Spinal cord (tissue), 9 donors: ENCODE measurements at regions not wholly inside any gene's neighbourhood (a gene's known extent, or its start where the extent isn't known, plus 50 kb on each side); places are given as distances from the start of the nearest gene placed in this dataset.
"Not testable (repeated sequence)": the region's sequence is repeated elsewhere in the genome, so short reads cannot be mapped to it uniquely, and the experiment has no call there.

Experiments used
- DNase-seq, 6 donors: peaks; one replicate each; pipeline versions ENCODE4 v3.0.0 to v3.0.0-alpha.2; 2013 to 2015; ENCODE audit warnings: low spot score in 6 of 6, low read depth in 4 of 6
- H3K27ac ChIP-seq: one replicate; pipeline ENCODE4 v1.5.1; 2013; ENCODE audit warnings: low read depth, low read length, control low read depth
- H3K27me3 ChIP-seq: one replicate; pipeline ENCODE4 v1.6.1; 2013; ENCODE audit warnings: low read length; ENCODE audit not compliant: control insufficient read depth, insufficient read depth
- H3K36me3 ChIP-seq: one replicate; pipeline ENCODE4 v1.6.1; 2013; ENCODE audit warnings: low read length; ENCODE audit not compliant: control insufficient read depth, insufficient read depth
- H3K4me1 ChIP-seq: one replicate; pipeline ENCODE4 v1.6.1; 2013; ENCODE audit warnings: low read length; ENCODE audit not compliant: control insufficient read depth, insufficient read depth
- H3K4me3 ChIP-seq: one replicate; pipeline ENCODE4 v1.5.1; 2013; ENCODE audit warnings: low read depth, low read length, control low read depth
- H3K9me3 ChIP-seq: one replicate; pipeline ENCODE4 v1.6.1; 2013; ENCODE audit warnings: low read length; ENCODE audit not compliant: control insufficient read depth, insufficient read depth
- WGBS: methylation state at CpG from one replicate; pipeline ENCODE4 v1.1.5; 2013; ENCODE audit warnings: missing lambda C conversion rate; ENCODE audit not compliant: insufficient coverage; 5-methylcytosine and 5-hydroxymethylcytosine counted together
- donor health status: healthy.

DNA sequence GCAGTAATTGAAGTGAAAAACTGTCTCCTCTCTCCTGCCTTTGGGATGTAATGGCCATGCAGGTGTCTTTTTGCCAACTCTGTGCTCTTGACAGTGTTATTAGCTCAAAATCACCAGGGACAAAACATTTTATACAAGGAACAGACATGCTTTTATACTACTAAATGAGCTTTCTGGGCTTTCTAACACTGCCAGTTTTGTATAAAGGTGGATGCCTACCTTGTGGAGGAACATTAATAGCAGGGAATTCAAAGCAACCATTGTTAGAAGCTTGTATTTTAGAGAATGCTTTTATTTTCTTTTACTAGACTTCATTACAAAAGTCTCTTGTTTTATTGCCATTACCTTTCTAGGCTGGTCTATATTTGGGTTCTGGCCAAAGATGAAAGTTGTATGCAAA, 54.7 kb upstream of the ARSJ start:
- Histone ChIP-seq H3K9me3 (no peaks in the 10 kb centered on the region), H3K4me1 (no peaks in the 10 kb centered on the region), H3K4me3 (no peak overlapping the region), H3K27me3 (no peaks in the 10 kb centered on the region), H3K36me3 (no peaks in the 10 kb centered on the region), H3K27ac (no peak overlapping the region)
- peak in 1 of 6 donors; percentile 15 for DNase-seq

GRCh38 chr4:114036426-114036825, 57.0 kb upstream of the ARSJ start:
- H3K27me3 ChIP-seq: no peaks in the 10 kb centered on the region
- WGBS: 86% methylated on average over 2 of the region's 4 CpGs
- no peak overlapping the region for H3K27ac ChIP-seq
- H3K4me3 ChIP-seq: no peak overlapping the region
- no peaks in the 10 kb centered on the region for H3K4me1 ChIP-seq
- no peaks in the 10 kb centered on the region for H3K36me3 ChIP-seq
- H3K9me3 ChIP-seq: no peaks in the 10 kb centered on the region
- DNase-seq: peak in 3 of 6 donors; percentile 6 to 87 (median 32)

GRCh38 chr4:114036864-114037263, 57.4 kb upstream of the ARSJ start:
- no peaks in the 10 kb centered on the region for H3K27me3 ChIP-seq
- no peak for DNase-seq
- no peaks in the 10 kb centered on the region for H3K36me3 ChIP-seq
- H3K9me3 ChIP-seq: no peaks in the 10 kb centered on the region
- H3K4me1 ChIP-seq: no peaks in the 10 kb centered on the region
- WGBS: 74% methylated on average over 4 of the region's 5 CpGs
- H3K27ac ChIP-seq: no peak overlapping the region
- H3K4me3 ChIP-seq: no peak overlapping the region

- Histone ChIP-seq H3K27me3 (no peaks in the 10 kb centered on the region), H3K36me3 (no peaks in the 10 kb centered on the region), H3K9me3 (no peaks in the 10 kb centered on the region), H3K4me1 (no peaks in the 10 kb centered on the region), H3K4me3 (no peak overlapping the region), H3K27ac (no peak overlapping the region)
- no CpG with 5 or more reads among the region's 1 CpG for WGBS
- no peak for DNase-seq
These were observed 58.5 kb upstream of the ARSJ start for GRCh38 chr4:114037988-114038387.

DNA sequence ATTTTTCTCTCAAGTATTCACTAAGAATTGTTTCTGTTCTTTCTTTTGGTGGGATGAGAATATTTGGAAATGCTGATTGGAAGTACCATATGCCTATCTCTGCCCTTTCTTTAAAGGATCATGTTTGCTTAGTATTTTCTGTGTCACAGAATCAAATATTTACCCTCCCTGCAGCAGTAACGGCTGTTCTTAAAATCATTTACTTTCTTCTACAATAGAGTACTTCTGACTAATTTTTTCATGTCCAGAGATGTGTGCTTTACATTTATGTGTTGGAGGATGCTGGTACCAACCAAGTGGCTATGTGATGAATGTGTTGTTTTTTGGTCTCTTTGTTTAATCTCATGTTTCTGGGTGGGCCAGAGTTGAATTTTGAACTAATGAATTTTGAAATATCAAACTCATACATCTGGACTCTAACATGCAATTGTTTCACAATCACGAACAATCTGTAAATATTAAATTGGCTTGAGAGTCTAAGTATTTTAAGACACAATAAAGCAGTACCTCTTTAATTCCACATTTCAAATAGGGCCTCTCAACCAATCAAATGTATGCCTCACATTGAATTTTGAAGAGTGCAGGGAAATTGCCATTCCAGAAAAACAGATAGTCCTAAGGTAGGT, 59.4 kb upstream of the ARSJ start:
- H3K36me3 ChIP-seq: no peaks in the 10 kb centered on the region
- no peaks in the 10 kb centered on the region for H3K4me1 ChIP-seq
- no CpG with 5 or more reads among the region's 2 CpGs for WGBS
- H3K9me3 ChIP-seq: no peaks in the 10 kb centered on the region
- no peak overlapping the region for H3K4me3 ChIP-seq
- no peak for DNase-seq
- no peaks in the 10 kb centered on the region for H3K27me3 ChIP-seq
- no peak overlapping the region for H3K27ac ChIP-seq

DNA sequence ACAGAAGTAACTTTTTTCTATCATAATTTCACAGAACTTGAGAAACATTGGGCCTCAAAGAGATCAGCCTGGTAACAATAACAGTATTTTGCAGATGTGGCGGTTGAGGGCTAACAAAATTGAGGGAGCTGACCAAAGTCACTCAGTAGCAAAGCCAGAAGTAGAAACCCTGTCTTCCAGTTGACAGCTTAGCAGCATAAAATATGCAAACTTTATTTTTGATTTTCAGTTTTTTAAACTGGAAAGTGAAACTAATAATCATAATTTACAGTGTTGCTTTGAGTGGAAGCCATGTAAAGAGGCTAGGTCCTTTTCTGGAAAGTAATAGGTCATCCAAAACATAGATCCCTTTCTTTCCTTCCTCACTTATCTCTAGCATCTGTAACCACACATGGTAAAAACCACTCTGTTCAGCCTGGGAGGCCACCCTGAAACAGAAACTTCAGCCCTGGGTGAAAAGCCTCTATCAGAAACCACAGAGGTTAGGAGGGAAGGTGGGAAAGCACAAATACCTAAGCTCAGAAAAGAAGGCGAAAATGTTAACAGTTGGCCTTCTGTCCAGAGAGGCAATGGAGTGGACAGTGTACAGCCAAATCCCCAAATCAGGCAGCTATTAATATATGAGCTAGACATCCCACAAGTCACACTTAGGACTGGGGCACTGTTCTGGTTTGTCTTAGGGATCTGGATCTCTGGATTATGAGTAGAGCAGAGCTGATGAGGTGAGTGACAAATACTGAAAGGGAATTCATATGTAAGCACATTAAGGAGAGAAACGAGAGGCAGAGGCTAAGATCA, 61.1 kb upstream of the ARSJ start:
- no peak overlapping the region for H3K4me3 ChIP-seq
- WGBS: no CpG with 5 or more reads among the region's 3 CpGs
- no peak overlapping the region for H3K27ac ChIP-seq
- H3K27me3 ChIP-seq: no peaks in the 10 kb centered on the region
- no peak for DNase-seq
- H3K4me1 ChIP-seq: no peaks in the 10 kb centered on the region
- no peaks in the 10 kb centered on the region for H3K36me3 ChIP-seq
- no peaks in the 10 kb centered on the region for H3K9me3 ChIP-seq

DNA sequence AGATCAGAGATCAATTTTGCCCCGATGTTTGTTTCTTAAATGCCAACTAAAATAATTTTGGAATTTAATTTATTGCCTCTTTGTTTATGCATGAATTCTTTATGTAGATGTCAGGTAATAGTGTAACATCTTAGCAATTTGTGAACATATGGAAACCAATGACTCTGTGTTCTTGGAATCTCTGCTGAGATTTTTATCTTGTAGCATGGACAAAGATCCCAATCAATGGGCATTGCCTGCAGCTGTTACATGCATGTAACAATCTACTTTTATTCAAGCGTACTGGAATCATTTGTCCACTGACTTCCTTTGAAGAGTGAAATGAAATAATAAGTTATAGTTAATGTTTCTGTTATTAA, 61.6 kb upstream of the ARSJ start:
- DNase-seq: no peak
- H3K27ac ChIP-seq: no peak overlapping the region
- WGBS: 80% methylated on average over 1 of the region's 2 CpGs
- no peaks in the 10 kb centered on the region for H3K27me3 ChIP-seq
- no peak overlapping the region for H3K4me3 ChIP-seq
- no peaks in the 10 kb centered on the region for H3K4me1 ChIP-seq
- H3K9me3 ChIP-seq: no peaks in the 10 kb centered on the region
- no peaks in the 10 kb centered on the region for H3K36me3 ChIP-seq

- Histone ChIP-seq H3K36me3 (no peaks in the 10 kb centered on the region), H3K4me3 (no peak overlapping the region)
- DNase-seq: no peak
These were observed 63.7 kb upstream of the ARSJ start for GRCh38 chr4:114043116-114043515.

DNA sequence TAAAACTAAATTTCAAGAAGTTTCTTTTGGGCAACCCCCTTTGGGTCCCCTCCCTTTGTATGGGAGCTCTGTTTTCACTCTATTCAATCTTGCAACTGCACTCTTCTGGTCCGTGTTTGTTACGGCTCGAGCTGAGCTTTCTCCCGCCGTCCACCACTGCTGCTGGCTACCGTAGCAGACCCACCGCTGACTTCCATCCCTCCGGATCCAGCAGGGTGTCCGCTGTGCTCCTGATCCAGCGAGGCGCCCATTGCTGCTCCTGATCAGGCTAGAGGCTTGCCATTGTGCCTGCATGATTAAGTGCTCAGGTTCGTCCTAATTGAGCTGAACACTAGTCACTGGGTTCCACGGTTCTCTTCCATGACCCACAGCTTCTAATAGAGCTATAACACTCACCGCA, 64.9 kb upstream of the ARSJ start:
- not testable (repeated sequence) for DNase-seq, H3K4me1 ChIP-seq, H3K36me3 ChIP-seq, H3K27me3 ChIP-seq, H3K4me3 ChIP-seq, H3K9me3 ChIP-seq, H3K27ac ChIP-seq
- WGBS: 94% methylated on average over 14 of the region's 14 CpGs

More at GRCh38 chr4:114043116-114043515, 63.7 kb upstream of the ARSJ start:
- no peaks in the 10 kb centered on the region for H3K27me3 ChIP-seq
- no peaks in the 10 kb centered on the region for H3K4me1 ChIP-seq
- H3K27ac ChIP-seq: no peak overlapping the region
- H3K9me3 ChIP-seq: no peaks in the 10 kb centered on the region

DNA sequence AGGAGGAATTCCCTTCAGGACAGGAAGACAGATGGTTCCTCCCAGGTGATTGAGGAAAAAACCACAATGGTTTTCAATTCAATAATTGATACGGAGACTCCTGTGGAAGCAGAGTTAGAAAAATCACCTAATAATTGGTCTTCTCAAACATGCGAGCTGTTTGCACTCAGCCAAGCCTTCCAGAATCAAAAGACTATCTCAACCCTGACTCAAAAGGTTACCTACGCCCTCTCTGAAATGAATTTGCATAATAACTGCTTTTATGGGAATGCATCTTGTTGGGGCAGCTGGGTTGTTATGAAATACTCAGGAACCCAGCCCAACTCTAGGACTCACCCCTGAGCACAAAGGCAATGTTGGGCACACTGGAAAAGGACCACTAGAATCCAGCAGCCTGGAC, 66.9 kb upstream of the ARSJ start:
- no peaks in the 10 kb centered on the region for H3K36me3 ChIP-seq
- no peak overlapping the region for H3K27ac ChIP-seq
- no peaks in the 10 kb centered on the region for H3K4me1 ChIP-seq
- no peak for DNase-seq
- no CpG with 5 or more reads among the region's 3 CpGs for WGBS
- no peaks in the 10 kb centered on the region for H3K9me3 ChIP-seq
- H3K27me3 ChIP-seq: no peaks in the 10 kb centered on the region
- no peak overlapping the region for H3K4me3 ChIP-seq
